ENCODE measurements at regions not wholly inside any gene's neighbourhood (a gene's known extent, or its start where the extent isn't known, plus 50 kb on each side); places are given as distances from the start of the nearest gene placed in this dataset.

DNA sequence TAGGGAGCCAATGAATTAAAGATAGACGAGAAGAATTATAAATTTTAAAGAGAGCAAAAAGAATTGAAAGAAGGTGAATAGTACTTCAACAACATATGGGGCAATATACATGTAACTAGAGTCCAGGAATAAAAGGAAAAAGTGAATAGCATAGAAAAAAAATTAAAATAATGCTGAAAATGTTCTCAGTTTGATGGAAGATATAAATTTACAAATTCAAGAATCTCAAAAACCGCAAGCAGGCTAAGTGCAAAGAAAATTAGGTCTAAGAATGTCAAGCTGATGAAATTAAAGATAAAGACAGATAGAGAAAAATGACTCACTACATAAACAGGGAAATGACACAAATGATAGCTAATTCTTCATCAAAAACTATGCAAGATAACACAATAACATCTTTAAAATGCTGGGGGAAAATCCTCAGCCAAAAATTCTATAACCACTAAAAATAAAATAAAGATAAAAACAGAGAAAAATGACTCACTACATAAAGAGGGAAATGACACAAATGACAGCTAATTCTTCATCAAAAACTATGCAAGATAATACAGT, 326.3 kb downstream of the TBX15 start:
- TF ChIP-seq POLR2A (IDR thresholded peaks at IDR 0.05), result no peak
- TF ChIP-seq, protein P1, sequence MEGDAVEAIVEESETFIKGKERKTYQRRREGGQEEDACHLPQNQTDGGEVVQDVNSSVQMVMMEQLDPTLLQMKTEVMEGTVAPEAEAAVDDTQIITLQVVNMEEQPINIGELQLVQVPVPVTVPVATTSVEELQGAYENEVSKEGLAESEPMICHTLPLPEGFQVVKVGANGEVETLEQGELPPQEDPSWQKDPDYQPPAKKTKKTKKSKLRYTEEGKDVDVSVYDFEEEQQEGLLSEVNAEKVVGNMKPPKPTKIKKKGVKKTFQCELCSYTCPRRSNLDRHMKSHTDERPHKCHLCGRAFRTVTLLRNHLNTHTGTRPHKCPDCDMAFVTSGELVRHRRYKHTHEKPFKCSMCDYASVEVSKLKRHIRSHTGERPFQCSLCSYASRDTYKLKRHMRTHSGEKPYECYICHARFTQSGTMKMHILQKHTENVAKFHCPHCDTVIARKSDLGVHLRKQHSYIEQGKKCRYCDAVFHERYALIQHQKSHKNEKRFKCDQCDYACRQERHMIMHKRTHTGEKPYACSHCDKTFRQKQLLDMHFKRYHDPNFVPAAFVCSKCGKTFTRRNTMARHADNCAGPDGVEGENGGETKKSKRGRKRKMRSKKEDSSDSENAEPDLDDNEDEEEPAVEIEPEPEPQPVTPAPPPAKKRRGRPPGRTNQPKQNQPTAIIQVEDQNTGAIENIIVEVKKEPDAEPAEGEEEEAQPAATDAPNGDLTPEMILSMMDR (IDR thresholded peaks at IDR 0.05), result no peak
- WGBS (ENCODE audit: insufficient coverage, low coverage, low lambda C conversion rate, missing lambda C conversion rate), result 34% methylated on average over 2 of the region's 2 CpGs
- no peaks in the 10 kb centered on the region for H3K9me3 ChIP-seq

DNA sequence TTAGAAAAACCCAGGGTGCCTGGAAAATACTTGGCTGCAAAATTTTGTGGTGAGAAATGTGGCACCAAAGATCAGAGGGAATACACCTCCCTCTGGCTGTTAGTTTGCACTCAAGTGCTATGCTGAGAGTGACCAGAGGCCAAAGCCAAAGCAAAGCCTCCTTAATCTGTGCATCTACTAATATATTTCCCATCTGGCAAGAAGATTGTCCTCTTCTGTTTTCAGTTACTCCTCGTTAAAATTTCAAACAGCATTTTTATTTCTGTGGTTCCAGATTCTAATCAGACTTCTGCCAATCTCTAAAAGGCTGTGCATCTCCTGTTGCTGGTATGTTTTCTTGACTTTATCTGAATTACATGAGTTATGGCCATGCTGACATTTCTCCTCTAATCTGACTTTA, 327.4 kb downstream of the TBX15 start:
- DNase-seq, result no peak
- ATAC-seq, result no peak
- H3K4me1 ChIP-seq, result no peaks in the 10 kb centered on the region
- H3K27ac ChIP-seq, result no peak overlapping the region
- H3K36me3 ChIP-seq, result no peaks in the 10 kb centered on the region
- no peaks in the 10 kb centered on the region for H3K27me3 ChIP-seq
- no peaks in the 10 kb centered on the region for H3K9me3 ChIP-seq
- 8% methylated on average over 1 of the region's 1 CpG for WGBS (ENCODE audit: insufficient coverage, low coverage, low lambda C conversion rate, missing lambda C conversion rate)
- H3K4me3 ChIP-seq, result no peak overlapping the region
- intact Hi-C loops (cut with DNase I), result no loop called here
- TF ChIP-seq, protein P1 (IDR thresholded peaks at IDR 0.05), result no peak
- TF ChIP-seq POLR2A (IDR thresholded peaks at IDR 0.05), result no peak

More for the DNA sequence above, 326.3 kb downstream of the TBX15 start:
- H3K4me1 ChIP-seq, result no peaks in the 10 kb centered on the region
- intact Hi-C loops (cut with DNase I), result no loop called here
- H3K27me3 ChIP-seq, result no peaks in the 10 kb centered on the region
- DNase-seq (no peak), ATAC-seq (no peak)
- no peak overlapping the region for H3K4me3 ChIP-seq
- H3K27ac ChIP-seq, result no peak overlapping the region
- no peaks in the 10 kb centered on the region for H3K36me3 ChIP-seq

DNA sequence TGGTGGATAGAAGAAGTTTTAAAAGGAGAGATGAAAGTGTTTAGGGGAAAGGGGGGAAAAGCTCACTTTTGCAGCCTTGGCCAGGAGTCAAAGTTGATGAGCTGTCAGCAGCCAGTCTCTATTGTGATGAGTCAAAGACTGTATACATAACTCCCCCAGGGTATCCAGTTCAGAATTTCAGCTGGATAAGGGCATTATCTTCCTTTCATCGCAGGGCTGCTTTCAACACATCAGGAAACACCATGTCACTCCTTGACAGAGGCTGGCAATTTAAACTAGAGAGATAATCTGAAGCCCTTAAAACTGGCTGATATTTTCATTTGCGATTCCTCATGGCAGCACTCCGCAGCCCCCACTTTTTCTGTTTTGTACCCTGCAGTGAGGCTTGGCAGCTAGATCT, 328.5 kb downstream of the TBX15 start:
- WGBS (ENCODE audit: insufficient coverage, low coverage, low lambda C conversion rate, missing lambda C conversion rate), result 45% methylated on average over 3 of the region's 3 CpGs
- Histone ChIP-seq H3K9me3 (no peaks in the 10 kb centered on the region), H3K4me1 (no peaks in the 10 kb centered on the region), H3K27me3 (no peaks in the 10 kb centered on the region), H3K4me3 (no peak overlapping the region), H3K27ac (no peak overlapping the region), H3K36me3 (no peaks in the 10 kb centered on the region)
- ATAC-seq (no peak), DNase-seq (no peak)
- intact Hi-C loops (cut with DNase I), result no loop called here
- TF ChIP-seq POLR2A (IDR thresholded peaks at IDR 0.05), result no peak
- TF ChIP-seq, protein P1 (IDR thresholded peaks at IDR 0.05), result no peak

DNA sequence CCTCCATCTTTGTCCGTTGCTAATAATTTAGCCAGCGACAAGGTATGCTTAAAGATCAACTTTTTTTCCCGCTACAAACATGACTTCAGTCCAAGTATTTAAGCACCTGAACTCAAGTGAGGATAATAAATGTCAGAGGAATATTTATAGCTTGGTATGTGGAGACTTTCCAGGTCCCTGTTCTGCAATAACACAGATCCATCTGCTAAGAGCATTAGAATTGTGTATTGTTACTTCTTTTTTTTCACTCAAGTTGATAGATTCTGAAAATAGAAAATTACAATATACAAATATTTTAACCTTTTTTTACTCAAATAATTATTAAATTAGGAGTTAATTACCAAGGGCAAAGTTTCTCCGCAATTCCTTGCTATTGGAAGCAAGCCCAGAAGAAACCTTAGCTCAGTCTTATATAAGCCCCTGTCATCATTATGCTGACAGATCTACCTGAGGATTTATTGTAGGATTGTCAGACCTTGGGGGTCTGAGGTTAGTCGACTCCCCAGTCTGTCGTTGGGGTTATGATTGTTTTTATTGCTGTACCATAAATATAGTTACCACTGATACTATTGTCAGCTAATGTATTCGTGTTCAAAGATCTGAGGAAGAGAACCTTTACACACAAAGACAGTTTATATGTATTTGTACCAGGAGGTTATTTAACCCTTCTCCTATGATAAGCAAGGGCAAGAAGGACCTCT, 337.9 kb downstream of the TBX15 start:
- H3K36me3 ChIP-seq, result no peaks in the 10 kb centered on the region
- H3K4me1 ChIP-seq, result no peaks in the 10 kb centered on the region
- no peaks in the 10 kb centered on the region for H3K9me3 ChIP-seq
- DNase-seq (no peak), ATAC-seq (no peak)
- TF ChIP-seq, protein P1 (IDR thresholded peaks at IDR 0.05), result no peak
- no peak for TF ChIP-seq POLR2A (IDR thresholded peaks at IDR 0.05)
- H3K27me3 ChIP-seq, result no peaks in the 10 kb centered on the region
- no peak overlapping the region for H3K27ac ChIP-seq
- intact Hi-C loops (cut with DNase I), result no loop called here
- no peak overlapping the region for H3K4me3 ChIP-seq
- WGBS (ENCODE audit: insufficient coverage, low coverage, low lambda C conversion rate, missing lambda C conversion rate), result 51% methylated on average over 7 of the region's 7 CpGs
